ENCODE measurements at regions not wholly inside any gene's neighbourhood (a gene's known extent, or its start where the extent isn't known, plus 50 kb on each side); places are given as distances from the start of the nearest gene placed in this dataset.
A peak's percentile ranks its signal among the peaks of the same experiment; 100 is the strongest.

DNA sequence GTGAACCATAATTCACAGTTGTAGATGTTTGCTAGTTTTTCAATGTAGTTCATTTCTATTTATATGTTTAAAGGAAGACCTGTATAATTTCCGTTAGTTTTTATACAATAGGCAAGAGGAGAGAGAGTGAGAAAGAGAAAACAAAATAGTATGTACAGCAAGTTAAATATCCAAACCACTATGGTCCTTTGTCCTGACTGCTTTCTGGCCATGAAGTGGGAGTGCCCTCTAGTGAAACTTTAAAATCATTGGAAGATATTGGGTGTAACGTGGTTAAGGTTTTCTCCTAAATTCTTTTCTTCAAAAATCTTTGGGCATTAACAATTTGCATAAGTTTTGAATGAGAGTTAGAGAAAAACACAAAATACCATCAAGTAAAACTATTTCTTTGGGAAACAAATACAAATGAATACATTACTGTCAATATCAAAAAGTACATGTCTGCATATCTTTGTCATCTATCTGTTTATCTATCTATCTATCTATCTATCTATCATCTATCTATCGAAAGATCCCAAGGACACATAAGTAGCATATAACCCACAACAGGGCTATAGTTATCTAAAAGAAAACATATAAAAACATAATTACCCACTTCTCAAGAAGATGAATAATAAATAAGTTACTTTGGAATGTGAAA is 534.6 kb upstream of the ATP11B start:
- no peaks in the 10 kb centered on the region for H3K79me2 ChIP-seq (ENCODE audit: insufficient read depth, low read depth, low read length)
- no peak overlapping the region for H3K27ac ChIP-seq (ENCODE audit: low read depth, low read length, poor library complexity, severe bottlenecking)
- CTCF ChIA-PET (ENCODE audit: unreplicated experiment) = no interaction called here
- no peaks in the 10 kb centered on the region for H3K36me3 ChIP-seq (ENCODE audit: insufficient read depth, low read length)
- H3K9me3 ChIP-seq (ENCODE audit: low read length) = no peaks in the 10 kb centered on the region
- no peak overlapping the region for H3K4me2 ChIP-seq (ENCODE audit: low read length)
- no peak overlapping the region for H3K4me3 ChIP-seq (ENCODE audit: low read depth, low read length, poor library complexity, severe bottlenecking)
- H4K20me1 ChIP-seq (ENCODE audit: insufficient read depth, low read length) = no peaks in the 10 kb centered on the region
- DNase-seq (ENCODE audit: low spot score) = peak; percentile 65
- no peak for TF ChIP-seq EZH2phosphoT487 (IDR thresholded peaks at IDR 0.05; ENCODE audit: borderline replicate concordance, low read depth, low read length)
- TF ChIP-seq, protein P1, sequence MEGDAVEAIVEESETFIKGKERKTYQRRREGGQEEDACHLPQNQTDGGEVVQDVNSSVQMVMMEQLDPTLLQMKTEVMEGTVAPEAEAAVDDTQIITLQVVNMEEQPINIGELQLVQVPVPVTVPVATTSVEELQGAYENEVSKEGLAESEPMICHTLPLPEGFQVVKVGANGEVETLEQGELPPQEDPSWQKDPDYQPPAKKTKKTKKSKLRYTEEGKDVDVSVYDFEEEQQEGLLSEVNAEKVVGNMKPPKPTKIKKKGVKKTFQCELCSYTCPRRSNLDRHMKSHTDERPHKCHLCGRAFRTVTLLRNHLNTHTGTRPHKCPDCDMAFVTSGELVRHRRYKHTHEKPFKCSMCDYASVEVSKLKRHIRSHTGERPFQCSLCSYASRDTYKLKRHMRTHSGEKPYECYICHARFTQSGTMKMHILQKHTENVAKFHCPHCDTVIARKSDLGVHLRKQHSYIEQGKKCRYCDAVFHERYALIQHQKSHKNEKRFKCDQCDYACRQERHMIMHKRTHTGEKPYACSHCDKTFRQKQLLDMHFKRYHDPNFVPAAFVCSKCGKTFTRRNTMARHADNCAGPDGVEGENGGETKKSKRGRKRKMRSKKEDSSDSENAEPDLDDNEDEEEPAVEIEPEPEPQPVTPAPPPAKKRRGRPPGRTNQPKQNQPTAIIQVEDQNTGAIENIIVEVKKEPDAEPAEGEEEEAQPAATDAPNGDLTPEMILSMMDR (conservative IDR thresholded peaks at IDR 0.05; ENCODE audit: low read length) = peak; percentile 93
- POLR2A ChIA-PET = no interaction called here
- H2AFZ ChIP-seq (ENCODE audit: low read length) = 0 out of 2 replicates have a peak overlapping the region, but pooled peaks have one; percentile 26
- intact Hi-C loops (cut with micrococcal nuclease; ENCODE audit: unreplicated experiment) = loop anchor here (1.0 to 10.0 kb wide), 4 partner anchors 234 to 549 kb away; no protein-coding TSS in a partner anchor
- BruUV-seq (replicated peaks) = no TSS peak
- peaks cover 21% of the 10 kb centered on the region for H3K4me1 ChIP-seq (ENCODE audit: insufficient read depth, low read length, poor library complexity, severe bottlenecking)
- H3K9me2 ChIP-seq (ENCODE audit: insufficient read depth, low read length) = no peaks in the 10 kb centered on the region

DNA sequence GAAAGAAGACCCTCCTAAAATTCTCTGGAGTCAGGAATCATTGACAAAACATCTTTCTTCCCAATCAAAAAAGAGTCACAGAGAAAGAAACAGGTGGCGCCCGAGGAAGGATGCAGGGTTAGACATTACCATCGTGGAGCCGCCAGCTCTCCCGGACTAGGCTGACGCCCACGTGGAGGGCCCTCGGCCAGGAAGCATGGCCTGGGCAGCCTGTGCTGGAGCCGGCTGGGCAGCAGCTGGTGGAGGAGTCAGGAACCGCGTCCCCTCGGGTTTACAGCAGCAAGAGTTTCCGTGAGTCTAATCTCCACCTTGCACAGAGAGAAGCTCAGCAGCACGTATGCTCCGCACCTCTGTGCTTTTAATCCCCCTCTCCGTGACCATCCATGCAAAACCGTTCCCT is 533.7 kb upstream of the ATP11B start:
- intact Hi-C loops (cut with micrococcal nuclease; ENCODE audit: unreplicated experiment) = loop anchor here (5.0 to 10.0 kb wide), 3 partner anchors 233 to 423 kb away; no protein-coding TSS in a partner anchor
- H3K27ac ChIP-seq (ENCODE audit: low read depth, low read length, poor library complexity, severe bottlenecking) = no peak overlapping the region
- ChIA-PET POLR2A (interaction anchor here (1.0 kb wide), 1 partner anchor 89 kb away, joined by 3 read pairs; no protein-coding TSS in a partner anchor), CTCF (ENCODE audit: unreplicated experiment) (no interaction called here)
- H2AFZ ChIP-seq (ENCODE audit: low read length) = no peak overlapping the region
- no peaks in the 10 kb centered on the region for H3K9me2 ChIP-seq (ENCODE audit: insufficient read depth, low read length)
- no peaks in the 10 kb centered on the region for H4K20me1 ChIP-seq (ENCODE audit: insufficient read depth, low read length)
- BruUV-seq (replicated peaks) = no TSS peak
- DNase-seq (ENCODE audit: low spot score) = no peak
- no peaks in the 10 kb centered on the region for H3K36me3 ChIP-seq (ENCODE audit: insufficient read depth, low read length)
- no peak overlapping the region for H3K4me3 ChIP-seq (ENCODE audit: low read depth, low read length, poor library complexity, severe bottlenecking)
- no peak overlapping the region for H3K4me2 ChIP-seq (ENCODE audit: low read length)
- peaks cover 21% of the 10 kb centered on the region for H3K4me1 ChIP-seq (ENCODE audit: insufficient read depth, low read length, poor library complexity, severe bottlenecking)
- TF ChIP-seq, protein P1 (conservative IDR thresholded peaks at IDR 0.05; ENCODE audit: low read length) = no peak
- no peak for TF ChIP-seq EZH2phosphoT487 (IDR thresholded peaks at IDR 0.05; ENCODE audit: borderline replicate concordance, low read depth, low read length)
- H3K9me3 ChIP-seq (ENCODE audit: low read length) = no peaks in the 10 kb centered on the region
- no peaks in the 10 kb centered on the region for H3K79me2 ChIP-seq (ENCODE audit: insufficient read depth, low read depth, low read length)

DNA sequence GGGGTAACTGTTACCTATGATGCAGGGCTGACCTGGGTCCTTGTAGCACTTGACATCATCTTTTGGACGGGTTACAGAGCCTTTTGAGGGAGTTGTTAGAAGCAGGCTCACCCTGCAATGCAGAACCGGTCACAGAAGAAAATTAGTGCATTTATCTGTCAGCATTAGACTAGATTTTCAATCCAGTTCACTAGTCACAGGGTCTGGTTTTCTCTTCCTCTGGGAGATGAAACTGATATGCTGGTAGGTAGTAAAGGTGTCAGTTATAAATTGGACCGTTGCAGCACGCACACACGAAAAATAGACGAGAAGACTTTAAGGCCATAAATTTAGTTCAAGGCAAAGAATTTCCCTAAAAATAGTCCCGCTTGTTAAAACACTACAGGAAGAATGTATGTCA is 532.3 kb upstream of the ATP11B start:
- no TSS peak for BruUV-seq (replicated peaks)
- DNase-seq (ENCODE audit: low spot score) = no peak
- H2AFZ ChIP-seq (ENCODE audit: low read length) = peak overlapping the region; percentile 41; the same call in 1 of the 2 replicates
- H3K79me2 ChIP-seq (ENCODE audit: insufficient read depth, low read depth, low read length) = no peaks in the 10 kb centered on the region
- H4K20me1 ChIP-seq (ENCODE audit: insufficient read depth, low read length) = no peaks in the 10 kb centered on the region
- POLR2A ChIA-PET = no interaction called here
- no peaks in the 10 kb centered on the region for H3K36me3 ChIP-seq (ENCODE audit: insufficient read depth, low read length)
- H3K4me3 ChIP-seq (ENCODE audit: low read depth, low read length, poor library complexity, severe bottlenecking) = no peak overlapping the region
- H3K9me3 ChIP-seq (ENCODE audit: low read length) = no peaks in the 10 kb centered on the region
- intact Hi-C loops (cut with micrococcal nuclease; ENCODE audit: unreplicated experiment) = no loop called here
- no peak overlapping the region for H3K4me2 ChIP-seq (ENCODE audit: low read length)
- no peak for TF ChIP-seq EZH2phosphoT487 (IDR thresholded peaks at IDR 0.05; ENCODE audit: borderline replicate concordance, low read depth, low read length)
- H3K4me1 ChIP-seq (ENCODE audit: insufficient read depth, low read length, poor library complexity, severe bottlenecking) = peaks cover 21% of the 10 kb centered on the region
- H3K27ac ChIP-seq (ENCODE audit: low read depth, low read length, poor library complexity, severe bottlenecking) = no peak overlapping the region
- CTCF ChIA-PET (ENCODE audit: unreplicated experiment) = no interaction called here
- H3K9me2 ChIP-seq (ENCODE audit: insufficient read depth, low read length) = no peaks in the 10 kb centered on the region
